Panc1 (cell line): ENCODE measurements at regions not wholly inside any gene's neighbourhood (a gene's known extent, or its start where the extent isn't known, plus 50 kb on each side); places are given as distances from the start of the nearest gene placed in this dataset.

Experiments
- POLR2AphosphoS5 ChIP-seq: IDR thresholded peaks from 2 replicates; pipeline ENCODE4 v1.6.1; 2012; ENCODE audit warnings: mild to moderate bottlenecking, low read depth, low read length, moderate library complexity
- SIN3A ChIP-seq: IDR thresholded peaks from 2 replicates; pipeline ENCODE4 v1.6.1; 2012; ENCODE audit warnings: low read depth, mild to moderate bottlenecking, low read length, moderate library complexity, borderline replicate concordance; ENCODE audit not compliant: insufficient read depth
- TF ChIP-seq, protein P1 (sequence below): fragments of 450-650 bp; IDR thresholded peaks from 2 replicates; pipeline ENCODE4 v1.5.1; 2017; ENCODE audit warnings: mild to moderate bottlenecking
- TF ChIP-seq, protein P2 (sequence below), 2 experiments: IDR thresholded peaks; 2 replicates each; pipeline ENCODE4 v1.6.1; 2011 to 2012; ENCODE audit warnings: low read depth in 2 of 2, control low read depth in 1 of 2, low read length in 1 of 2, mild to moderate bottlenecking in 1 of 2, moderate library complexity in 1 of 2; ENCODE audit not compliant: insufficient read depth in 1 of 2

DNA sequence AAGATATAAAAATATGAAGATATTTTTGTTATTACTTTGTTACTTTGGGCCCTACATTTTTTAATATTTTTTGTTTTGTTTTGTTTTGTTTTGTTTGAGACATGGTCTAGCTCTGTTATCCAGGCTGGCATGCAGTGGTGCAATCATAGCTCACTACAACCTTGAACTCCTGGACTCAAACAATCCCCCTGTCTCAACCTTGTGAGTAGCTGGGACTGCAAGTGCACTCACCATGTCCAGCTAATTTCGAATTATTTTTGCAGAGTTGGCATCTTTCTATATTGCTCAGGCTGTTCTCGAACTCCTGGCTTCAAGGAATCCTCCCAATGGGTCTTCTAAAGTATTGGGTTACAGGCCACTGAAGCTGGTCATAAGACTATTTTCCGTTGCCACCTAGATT, 603.6 kb upstream of the PIK3C3 start:
- TF ChIP-seq, protein P1, sequence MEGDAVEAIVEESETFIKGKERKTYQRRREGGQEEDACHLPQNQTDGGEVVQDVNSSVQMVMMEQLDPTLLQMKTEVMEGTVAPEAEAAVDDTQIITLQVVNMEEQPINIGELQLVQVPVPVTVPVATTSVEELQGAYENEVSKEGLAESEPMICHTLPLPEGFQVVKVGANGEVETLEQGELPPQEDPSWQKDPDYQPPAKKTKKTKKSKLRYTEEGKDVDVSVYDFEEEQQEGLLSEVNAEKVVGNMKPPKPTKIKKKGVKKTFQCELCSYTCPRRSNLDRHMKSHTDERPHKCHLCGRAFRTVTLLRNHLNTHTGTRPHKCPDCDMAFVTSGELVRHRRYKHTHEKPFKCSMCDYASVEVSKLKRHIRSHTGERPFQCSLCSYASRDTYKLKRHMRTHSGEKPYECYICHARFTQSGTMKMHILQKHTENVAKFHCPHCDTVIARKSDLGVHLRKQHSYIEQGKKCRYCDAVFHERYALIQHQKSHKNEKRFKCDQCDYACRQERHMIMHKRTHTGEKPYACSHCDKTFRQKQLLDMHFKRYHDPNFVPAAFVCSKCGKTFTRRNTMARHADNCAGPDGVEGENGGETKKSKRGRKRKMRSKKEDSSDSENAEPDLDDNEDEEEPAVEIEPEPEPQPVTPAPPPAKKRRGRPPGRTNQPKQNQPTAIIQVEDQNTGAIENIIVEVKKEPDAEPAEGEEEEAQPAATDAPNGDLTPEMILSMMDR: no peak
- TF ChIP-seq SIN3A: no peak
- no peak for TF ChIP-seq POLR2AphosphoS5
- TF ChIP-seq, protein P2, sequence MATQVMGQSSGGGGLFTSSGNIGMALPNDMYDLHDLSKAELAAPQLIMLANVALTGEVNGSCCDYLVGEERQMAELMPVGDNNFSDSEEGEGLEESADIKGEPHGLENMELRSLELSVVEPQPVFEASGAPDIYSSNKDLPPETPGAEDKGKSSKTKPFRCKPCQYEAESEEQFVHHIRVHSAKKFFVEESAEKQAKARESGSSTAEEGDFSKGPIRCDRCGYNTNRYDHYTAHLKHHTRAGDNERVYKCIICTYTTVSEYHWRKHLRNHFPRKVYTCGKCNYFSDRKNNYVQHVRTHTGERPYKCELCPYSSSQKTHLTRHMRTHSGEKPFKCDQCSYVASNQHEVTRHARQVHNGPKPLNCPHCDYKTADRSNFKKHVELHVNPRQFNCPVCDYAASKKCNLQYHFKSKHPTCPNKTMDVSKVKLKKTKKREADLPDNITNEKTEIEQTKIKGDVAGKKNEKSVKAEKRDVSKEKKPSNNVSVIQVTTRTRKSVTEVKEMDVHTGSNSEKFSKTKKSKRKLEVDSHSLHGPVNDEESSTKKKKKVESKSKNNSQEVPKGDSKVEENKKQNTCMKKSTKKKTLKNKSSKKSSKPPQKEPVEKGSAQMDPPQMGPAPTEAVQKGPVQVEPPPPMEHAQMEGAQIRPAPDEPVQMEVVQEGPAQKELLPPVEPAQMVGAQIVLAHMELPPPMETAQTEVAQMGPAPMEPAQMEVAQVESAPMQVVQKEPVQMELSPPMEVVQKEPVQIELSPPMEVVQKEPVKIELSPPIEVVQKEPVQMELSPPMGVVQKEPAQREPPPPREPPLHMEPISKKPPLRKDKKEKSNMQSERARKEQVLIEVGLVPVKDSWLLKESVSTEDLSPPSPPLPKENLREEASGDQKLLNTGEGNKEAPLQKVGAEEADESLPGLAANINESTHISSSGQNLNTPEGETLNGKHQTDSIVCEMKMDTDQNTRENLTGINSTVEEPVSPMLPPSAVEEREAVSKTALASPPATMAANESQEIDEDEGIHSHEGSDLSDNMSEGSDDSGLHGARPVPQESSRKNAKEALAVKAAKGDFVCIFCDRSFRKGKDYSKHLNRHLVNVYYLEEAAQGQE (IDR thresholded peaks at IDR 0.05; ENCODE audit: insufficient read depth in 1 of 2, low read depth in 2 of 2, low read length in 1 of 2): no peak
